OCI-LY1 (cell line): ENCODE measurements at regions not wholly inside any gene's neighbourhood (a gene's known extent, or its start where the extent isn't known, plus 50 kb on each side); places are given as distances from the start of the nearest gene placed in this dataset.
"Not testable (repeated sequence)": the region's sequence is repeated elsewhere in the genome, so short reads cannot be mapped to it uniquely, and the experiment has no call there.

ENCODE experiments used
- H2AFZ ChIP-seq: fragments of 200-600 bp; sonication (generic), shearing (Covaris generic); 2 replicates; pipeline ENCODE4 v1.6.0; 2014; ENCODE audit warnings: antibody characterized with exemption, mild to moderate bottlenecking, low read length
- H3F3A ChIP-seq: fragments of 200-600 bp; sonication (generic), shearing (Covaris generic); 2 replicates; pipeline ENCODE4 v1.6.0; 2014; ENCODE audit warnings: mild to moderate bottlenecking, antibody characterized with exemption, low read length, moderate library complexity; ENCODE audit not compliant: insufficient read depth
- H3K27ac ChIP-seq: fragments of 200-600 bp; sonication (generic); 2 replicates; pipeline ENCODE4 v1.5.1; 2014; ENCODE audit warnings: low read length, mixed run types, mild to moderate bottlenecking, low read depth; ENCODE audit not compliant: poor library complexity, severe bottlenecking
- H3K27me3 ChIP-seq: fragments of 200-600 bp; sonication (generic); 2 replicates; pipeline ENCODE4 v1.6.0; 2014; ENCODE audit warnings: antibody characterized with exemption, mild to moderate bottlenecking, low read length, moderate library complexity; ENCODE audit not compliant: insufficient read depth
- H3K36me3 ChIP-seq: fragments of 200-600 bp; sonication (generic); 2 replicates; pipeline ENCODE4 v1.6.1; 2014; ENCODE audit warnings: mild to moderate bottlenecking, antibody characterized with exemption, low read length, moderate library complexity, mixed read lengths; ENCODE audit not compliant: insufficient read depth
- H3K4me1 ChIP-seq: fragments of 200-600 bp; sonication (generic); 2 replicates; pipeline ENCODE4 v1.5.1; 2014; ENCODE audit warnings: mild to moderate bottlenecking, low read length, moderate library complexity; ENCODE audit not compliant: insufficient read depth, severe bottlenecking
- H3K4me2 ChIP-seq: fragments of 200-600 bp; sonication (generic), shearing (Covaris generic); 2 replicates; pipeline ENCODE4 v1.6.1; 2014; ENCODE audit warnings: low read length
- H3K4me3 ChIP-seq: fragments of 200-600 bp; sonication (generic); 2 replicates; pipeline ENCODE4 v1.5.1; 2014; ENCODE audit warnings: low read length, low read depth, mild to moderate bottlenecking, mixed read lengths; ENCODE audit not compliant: poor library complexity, severe bottlenecking
- H3K79me2 ChIP-seq: fragments of 200-600 bp; shearing (Covaris generic); 2 replicates; pipeline ENCODE4 v1.6.1; 2016; ENCODE audit warnings: mixed run types, low read length, mixed read lengths; ENCODE audit not compliant: insufficient read depth
- H3K9ac ChIP-seq: fragments of 200-600 bp; sonication (generic), shearing (Covaris generic); 2 replicates; pipeline ENCODE4 v1.6.1; 2014; ENCODE audit warnings: mild to moderate bottlenecking, low read length, mixed read lengths
- H3K9me2 ChIP-seq: fragments of 200-600 bp; sonication (generic), shearing (Covaris generic); 2 replicates; pipeline ENCODE4 v1.6.1; 2014; ENCODE audit warnings: low read depth, mild to moderate bottlenecking, low read length, mixed read lengths
- H3K9me3 ChIP-seq: fragments of 200-600 bp; shearing (Covaris generic); 2 replicates; pipeline ENCODE4 v1.6.1; 2014; ENCODE audit warnings: low read length, mixed read lengths
- H4K20me1 ChIP-seq: fragments of 200-600 bp; sonication (generic), shearing (Covaris generic); 2 replicates; pipeline ENCODE4 v1.6.0; 2016; ENCODE audit warnings: mild to moderate bottlenecking, low read length; ENCODE audit not compliant: insufficient read depth
- EZH2 ChIP-seq: fragments of 200-600 bp; sonication (generic), shearing (Covaris generic); IDR thresholded peaks from 2 replicates; pipeline ENCODE4 v1.8.0; 2017; ENCODE audit warnings: borderline replicate concordance, mixed run types, mild to moderate bottlenecking, antibody characterized with exemption, low read length, moderate library complexity, mixed read lengths
- TF ChIP-seq, protein P1 (sequence below): fragments of 200-600 bp; sonication (generic), shearing (Covaris generic); IDR thresholded peaks from 2 replicates; pipeline ENCODE4 v1.5.1; 2017; ENCODE audit warnings: mild to moderate bottlenecking, antibody characterized with exemption, low read length, moderate library complexity, mixed read lengths

DNA sequence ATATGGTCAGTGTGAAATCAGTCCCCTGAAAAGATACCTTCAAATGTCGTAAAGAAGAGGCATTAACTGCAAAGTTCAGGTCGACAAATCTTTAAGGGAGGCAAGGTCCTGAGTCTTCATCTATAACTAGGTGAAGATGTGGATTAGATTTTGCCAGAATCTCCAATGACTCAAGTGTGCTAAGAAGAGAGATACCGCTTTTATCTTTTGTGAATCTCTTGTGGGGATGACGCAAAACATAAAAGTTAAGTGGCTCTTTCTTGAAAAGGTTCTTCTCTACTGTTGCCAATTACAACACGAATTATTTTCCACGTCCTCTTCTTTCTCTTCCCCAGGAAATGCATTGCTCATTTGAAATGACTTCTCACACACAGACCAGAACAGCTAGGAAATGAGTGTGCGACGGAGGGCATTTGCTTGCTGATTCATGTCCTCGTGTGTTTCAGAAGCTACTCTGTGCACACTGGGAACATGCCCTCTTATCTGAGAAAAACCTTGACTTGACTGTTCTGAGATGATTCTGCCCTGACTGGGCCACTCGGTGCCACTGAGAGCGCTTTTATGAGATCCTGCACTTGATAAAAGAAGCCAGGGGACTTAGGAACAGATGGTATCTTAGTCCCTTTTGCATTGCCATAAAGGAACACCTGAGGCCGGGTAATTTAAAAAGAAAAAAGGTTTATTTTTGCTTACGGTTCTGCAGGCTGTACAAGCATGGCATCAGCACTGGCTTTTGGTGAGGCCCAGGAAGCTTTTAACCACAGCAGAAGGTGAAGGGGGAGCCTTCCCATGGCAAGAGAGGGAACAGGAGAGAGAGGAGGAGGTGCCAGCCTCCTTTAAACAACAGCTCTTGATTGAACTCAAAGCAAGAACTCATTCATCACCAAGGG, 169.5 kb upstream of the PFKP start:
- H3K27me3 ChIP-seq: peaks cover 3% of the 10 kb centered on the region; the same call in 1 of the 2 replicates
- no peak overlapping the region for H3K9ac ChIP-seq
- TF ChIP-seq, protein P1, sequence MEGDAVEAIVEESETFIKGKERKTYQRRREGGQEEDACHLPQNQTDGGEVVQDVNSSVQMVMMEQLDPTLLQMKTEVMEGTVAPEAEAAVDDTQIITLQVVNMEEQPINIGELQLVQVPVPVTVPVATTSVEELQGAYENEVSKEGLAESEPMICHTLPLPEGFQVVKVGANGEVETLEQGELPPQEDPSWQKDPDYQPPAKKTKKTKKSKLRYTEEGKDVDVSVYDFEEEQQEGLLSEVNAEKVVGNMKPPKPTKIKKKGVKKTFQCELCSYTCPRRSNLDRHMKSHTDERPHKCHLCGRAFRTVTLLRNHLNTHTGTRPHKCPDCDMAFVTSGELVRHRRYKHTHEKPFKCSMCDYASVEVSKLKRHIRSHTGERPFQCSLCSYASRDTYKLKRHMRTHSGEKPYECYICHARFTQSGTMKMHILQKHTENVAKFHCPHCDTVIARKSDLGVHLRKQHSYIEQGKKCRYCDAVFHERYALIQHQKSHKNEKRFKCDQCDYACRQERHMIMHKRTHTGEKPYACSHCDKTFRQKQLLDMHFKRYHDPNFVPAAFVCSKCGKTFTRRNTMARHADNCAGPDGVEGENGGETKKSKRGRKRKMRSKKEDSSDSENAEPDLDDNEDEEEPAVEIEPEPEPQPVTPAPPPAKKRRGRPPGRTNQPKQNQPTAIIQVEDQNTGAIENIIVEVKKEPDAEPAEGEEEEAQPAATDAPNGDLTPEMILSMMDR: no peak
- TF ChIP-seq EZH2: no peak
- H3K79me2 ChIP-seq: no peaks in the 10 kb centered on the region
- H3K4me3 ChIP-seq: no peak overlapping the region
- no peaks in the 10 kb centered on the region for H3K4me1 ChIP-seq
- H4K20me1 ChIP-seq: no peaks in the 10 kb centered on the region
- no peaks in the 10 kb centered on the region for H3K9me2 ChIP-seq
- no peak overlapping the region for H3K4me2 ChIP-seq
- no peak overlapping the region for H2AFZ ChIP-seq
- no peaks in the 10 kb centered on the region for H3F3A ChIP-seq
- H3K27ac ChIP-seq: no peak overlapping the region
- no peaks in the 10 kb centered on the region for H3K36me3 ChIP-seq
- no peaks in the 10 kb centered on the region for H3K9me3 ChIP-seq

DNA sequence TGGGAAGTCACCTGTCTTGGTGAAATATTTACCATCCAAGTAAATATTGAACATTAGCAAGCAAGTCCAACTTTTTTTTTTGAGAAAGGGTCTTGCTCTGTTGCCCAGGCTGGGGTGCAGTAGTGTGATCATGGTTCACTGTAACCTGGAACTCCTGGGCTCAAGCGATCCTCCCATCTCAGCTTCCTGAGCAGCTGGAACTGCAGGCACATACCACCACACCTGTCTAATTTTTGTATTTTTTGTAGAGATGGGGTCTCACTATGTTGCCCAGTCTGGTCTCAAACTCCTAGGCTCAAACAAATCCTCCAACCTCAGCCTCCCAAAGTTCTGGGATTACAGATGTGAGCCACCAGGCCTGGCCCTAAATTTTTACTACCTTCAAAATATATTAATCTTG, 171.0 kb upstream of the PFKP start:
- H3K9me3 ChIP-seq, H3K27ac ChIP-seq, H3K36me3 ChIP-seq, H3K4me3 ChIP-seq, H4K20me1 ChIP-seq, H3K4me1 ChIP-seq, H3F3A ChIP-seq, H3K9me2 ChIP-seq, H3K4me2 ChIP-seq, H3K27me3 ChIP-seq, H3K79me2 ChIP-seq, H3K9ac ChIP-seq, H2AFZ ChIP-seq: not testable (repeated sequence)

DNA sequence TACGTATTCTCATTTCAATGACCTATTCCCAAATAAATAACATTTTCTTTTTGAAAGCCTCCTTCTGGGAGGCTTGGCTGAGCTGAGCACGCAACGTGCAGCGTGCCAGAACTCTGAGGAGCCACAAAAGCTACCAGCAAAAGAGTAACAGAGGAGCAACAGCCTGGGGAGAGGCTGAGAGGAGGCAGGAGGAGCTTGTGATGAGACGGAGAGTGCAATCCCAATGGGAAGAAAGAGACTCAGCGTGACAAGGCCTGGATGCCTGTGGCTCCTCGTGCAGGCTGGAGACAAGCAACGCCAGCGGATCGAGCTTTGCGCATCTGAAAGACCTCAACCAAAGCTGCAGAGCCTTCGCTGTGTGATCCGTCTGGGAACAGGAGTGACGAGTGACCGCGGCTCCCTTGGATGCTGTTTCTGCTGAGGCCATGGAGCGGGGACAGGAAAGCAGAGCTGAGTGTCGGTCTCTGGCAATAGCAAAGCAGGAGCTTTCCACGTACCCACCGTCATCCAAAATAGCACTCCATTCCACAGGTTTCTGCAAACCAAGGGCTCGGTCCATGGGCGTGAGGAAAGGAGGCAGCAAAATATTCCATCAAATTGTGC, 171.7 kb upstream of the PFKP start:
- Histone ChIP-seq H3F3A (no peaks in the 10 kb centered on the region), H3K4me1 (no peaks in the 10 kb centered on the region), H3K27me3 (no peaks in the 10 kb centered on the region; the same call in 1 of the 2 replicates), H4K20me1 (no peaks in the 10 kb centered on the region), H3K9me3 (no peaks in the 10 kb centered on the region), H2AFZ (no peak overlapping the region), H3K4me2 (no peak overlapping the region), H3K9ac (no peak overlapping the region), H3K27ac (no peak overlapping the region), H3K79me2 (no peaks in the 10 kb centered on the region), H3K36me3 (no peaks in the 10 kb centered on the region), H3K9me2 (no peaks in the 10 kb centered on the region), H3K4me3 (no peak overlapping the region)
- no peak for TF ChIP-seq EZH2
- TF ChIP-seq, protein P1: no peak

DNA sequence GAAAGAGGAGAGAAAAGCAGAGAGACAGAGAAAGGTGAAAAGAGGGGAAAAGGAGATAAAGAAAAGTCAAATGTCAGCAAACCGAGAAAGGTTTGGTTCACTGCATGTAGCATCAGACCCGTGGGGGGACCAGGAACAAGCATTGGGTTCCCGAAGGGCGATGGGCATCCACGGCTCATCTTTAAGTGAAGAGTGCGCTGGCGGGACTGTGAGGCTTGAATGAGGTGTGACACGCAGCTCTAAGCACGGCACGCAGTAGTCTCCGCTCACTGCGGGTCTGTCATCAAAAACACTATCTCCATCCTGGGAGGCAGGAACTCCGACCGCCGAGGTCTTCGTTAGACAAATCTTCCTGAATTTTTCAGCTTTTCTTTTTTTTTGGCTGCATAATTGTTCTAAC, 173.4 kb upstream of the PFKP start:
- no peak overlapping the region for H3K27ac ChIP-seq
- no peaks in the 10 kb centered on the region for H3K4me1 ChIP-seq
- H2AFZ ChIP-seq: no peak overlapping the region
- H3K27me3 ChIP-seq: no peaks in the 10 kb centered on the region; the same call in 1 of the 2 replicates
- no peaks in the 10 kb centered on the region for H3K79me2 ChIP-seq
- H3K4me2 ChIP-seq: no peak overlapping the region
- H4K20me1 ChIP-seq: no peaks in the 10 kb centered on the region
- H3K9me3 ChIP-seq: no peaks in the 10 kb centered on the region
- no peak overlapping the region for H3K9ac ChIP-seq
- H3F3A ChIP-seq: no peaks in the 10 kb centered on the region
- no peaks in the 10 kb centered on the region for H3K9me2 ChIP-seq
- H3K36me3 ChIP-seq: no peaks in the 10 kb centered on the region
- H3K4me3 ChIP-seq: no peak overlapping the region
- TF ChIP-seq EZH2: no peak
- TF ChIP-seq, protein P1: no peak
